NAMALWA (cell line): ENCODE measurements at regions not wholly inside any gene's neighbourhood (a gene's known extent, or its start where the extent isn't known, plus 50 kb on each side); places are given as distances from the start of the nearest gene placed in this dataset.

ENCODE experiments used
- DNase-seq: peaks from one replicate; pipeline ENCODE4 v3.0.0-alpha.2; 2015; ENCODE audit warnings: low spot score

DNA sequence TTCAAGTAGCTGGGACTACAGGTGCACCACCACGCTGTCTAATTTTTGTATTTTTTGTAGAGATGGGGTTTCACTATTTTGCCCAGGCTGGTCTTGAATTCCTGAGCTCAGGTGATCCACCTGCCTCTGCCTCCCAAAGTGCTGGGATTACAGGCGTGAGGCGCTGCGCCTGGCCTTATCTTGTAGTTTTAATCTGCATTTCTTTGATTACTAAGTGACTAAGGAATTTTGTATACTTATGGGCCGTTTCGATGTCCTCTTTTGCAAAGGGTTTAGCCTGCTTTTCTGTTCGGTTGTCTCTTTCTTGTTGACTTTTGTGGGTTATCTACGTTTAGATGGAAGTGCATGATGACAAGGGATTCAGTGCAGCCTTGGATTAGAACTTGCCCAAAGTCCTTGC lies 500.6 kb downstream of the QKI start:
- no peak for DNase-seq

DNA sequence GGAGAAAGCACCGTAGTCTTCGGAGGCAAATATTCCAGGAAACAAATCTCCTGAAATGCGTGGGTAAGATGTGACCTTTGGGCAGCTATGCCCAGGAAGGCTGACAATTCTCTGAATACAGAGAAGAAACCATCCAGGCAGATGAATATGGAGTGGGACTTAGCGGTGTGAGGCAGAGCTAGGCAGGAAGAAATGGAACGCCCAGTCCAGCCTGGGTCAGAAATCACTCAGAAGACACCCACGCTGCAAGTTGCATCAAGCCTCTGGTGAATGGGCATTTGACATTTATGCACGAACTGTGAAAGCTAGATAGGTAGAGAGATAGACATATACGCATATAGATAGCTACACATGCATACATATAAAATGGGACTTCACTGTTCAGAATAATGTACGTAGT lies 498.5 kb downstream of the QKI start:
- no peak for DNase-seq

DNA sequence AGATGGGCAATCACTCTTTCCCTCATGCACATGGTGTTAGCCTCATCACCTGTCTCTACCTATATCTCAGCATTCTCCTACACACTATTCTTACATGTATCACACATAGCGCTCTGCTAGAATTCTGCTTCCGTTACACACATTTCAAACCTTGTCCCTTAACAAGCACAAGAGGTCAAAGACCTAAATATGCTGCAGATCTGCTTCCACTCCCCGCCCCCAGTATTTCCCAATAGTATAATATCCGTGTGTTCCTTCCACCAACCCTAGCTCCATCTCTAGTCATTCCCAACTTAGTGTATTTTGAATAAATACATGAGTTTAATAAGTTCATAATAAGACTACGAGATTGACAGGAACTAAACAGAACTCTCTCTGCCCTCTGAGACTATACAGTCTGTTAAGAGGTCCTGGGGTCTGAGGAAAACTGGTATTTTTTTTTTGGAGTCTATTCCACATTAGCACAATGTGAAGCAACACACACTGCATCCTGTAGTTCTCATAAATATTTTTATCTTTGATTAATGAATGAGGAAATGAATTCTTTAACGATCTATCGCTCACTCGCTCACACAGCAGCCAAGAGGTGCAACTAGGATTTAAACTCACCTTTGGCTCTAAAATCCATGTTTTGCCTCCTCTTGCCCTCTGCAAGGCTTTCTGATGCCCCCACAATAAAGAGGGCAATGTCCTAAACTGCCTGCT lies 491.6 kb downstream of the QKI start:
- DNase-seq, result no peak

DNA sequence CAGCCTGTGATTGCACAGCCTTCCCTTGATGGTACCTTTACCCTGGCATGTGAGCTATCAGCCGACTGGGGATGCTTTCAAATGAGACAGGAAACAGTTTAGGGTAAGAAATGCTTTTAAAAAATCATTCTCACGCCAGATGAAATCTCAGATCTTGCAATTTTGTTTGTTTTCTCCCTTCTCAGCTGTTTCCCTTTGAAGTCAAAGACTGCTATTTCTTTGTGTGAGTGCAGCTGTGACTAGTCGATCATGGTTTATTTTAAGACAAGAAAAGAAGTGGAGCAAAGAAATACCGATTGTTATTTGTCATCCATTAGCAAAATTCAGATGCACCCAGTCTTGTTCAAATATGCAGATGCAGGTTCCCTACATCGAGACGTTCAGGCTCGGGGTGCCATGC lies 489.7 kb downstream of the QKI start:
- DNase-seq, result no peak

DNA sequence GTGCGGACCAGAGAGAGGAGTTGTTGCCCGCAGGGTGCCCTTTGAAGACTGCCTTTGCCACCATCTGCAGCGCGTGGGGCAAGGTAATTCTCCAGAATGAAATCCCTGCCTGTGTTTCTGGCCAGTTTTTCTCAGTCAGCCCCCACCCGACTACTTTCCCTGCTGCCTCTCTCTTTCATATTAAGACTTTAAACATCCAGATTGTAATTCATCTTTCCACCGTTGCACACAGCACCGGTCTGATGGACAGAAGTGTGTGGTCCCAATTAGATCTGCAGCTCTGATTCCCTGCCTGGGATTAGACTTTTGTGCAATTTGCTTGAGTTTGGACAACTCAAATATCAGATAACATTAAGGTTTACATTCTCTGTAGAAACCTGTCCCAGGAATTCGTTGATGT lies 489.0 kb downstream of the QKI start:
- no peak for DNase-seq

DNA sequence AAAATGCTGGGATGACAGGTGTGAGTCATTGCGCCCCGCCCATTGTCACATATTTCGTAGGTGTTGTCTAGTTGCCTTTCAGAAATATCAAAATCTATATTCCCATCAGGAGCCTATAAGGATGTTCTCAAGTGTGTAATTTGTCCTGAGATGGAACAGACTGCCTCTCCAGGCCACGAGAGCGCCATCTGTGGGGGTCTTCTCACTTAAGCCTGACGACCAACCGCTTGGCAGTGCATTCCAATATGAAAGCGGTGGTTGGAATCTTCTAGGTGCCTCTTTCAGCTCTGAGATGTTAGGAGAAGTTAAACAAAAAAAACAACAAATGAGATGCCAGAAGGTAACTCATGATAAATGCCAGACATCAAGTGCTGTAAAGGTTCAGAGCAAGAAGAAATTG lies 488.5 kb downstream of the QKI start:
- DNase-seq, result no peak

DNA sequence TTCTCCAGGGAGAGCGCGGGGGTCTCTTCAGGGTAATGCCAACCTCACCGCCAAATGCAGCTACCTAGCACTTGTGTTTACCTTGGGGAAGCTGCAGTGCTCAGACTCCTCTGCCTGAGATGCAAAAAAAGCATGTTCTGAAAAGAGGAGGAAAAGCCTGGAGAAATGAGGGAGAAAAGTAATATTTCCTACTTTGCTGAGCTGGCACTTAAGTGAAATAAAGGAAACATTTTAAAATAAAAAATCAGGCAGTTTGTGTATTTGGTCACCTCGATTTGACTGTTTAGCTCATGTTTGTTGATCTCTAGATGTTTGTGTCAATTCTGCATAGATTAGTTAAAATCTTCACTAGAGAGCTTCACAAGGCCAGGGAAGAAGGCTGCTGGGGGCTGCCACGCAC lies 487.2 kb downstream of the QKI start:
- DNase-seq, result no peak

DNA sequence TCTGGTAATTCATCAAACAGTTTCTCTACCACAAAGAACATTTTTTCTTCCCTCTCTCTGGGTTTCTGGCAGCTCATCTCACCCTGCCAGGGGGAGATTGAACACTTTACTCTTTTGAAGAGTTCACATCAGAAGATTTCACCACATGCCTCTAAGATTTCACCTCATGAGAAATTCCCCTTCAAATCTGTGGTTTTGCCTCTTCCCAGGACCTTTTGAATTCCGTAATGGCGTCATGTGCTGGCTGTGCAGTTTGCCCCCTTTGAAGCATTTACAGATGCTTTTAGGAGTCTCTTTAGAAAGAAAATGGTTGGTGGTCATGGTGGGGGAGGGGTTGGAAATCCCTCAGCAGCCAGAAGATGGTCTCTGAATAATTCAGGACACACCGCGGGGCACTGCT lies 486.1 kb downstream of the QKI start:
- DNase-seq, result no peak

DNA sequence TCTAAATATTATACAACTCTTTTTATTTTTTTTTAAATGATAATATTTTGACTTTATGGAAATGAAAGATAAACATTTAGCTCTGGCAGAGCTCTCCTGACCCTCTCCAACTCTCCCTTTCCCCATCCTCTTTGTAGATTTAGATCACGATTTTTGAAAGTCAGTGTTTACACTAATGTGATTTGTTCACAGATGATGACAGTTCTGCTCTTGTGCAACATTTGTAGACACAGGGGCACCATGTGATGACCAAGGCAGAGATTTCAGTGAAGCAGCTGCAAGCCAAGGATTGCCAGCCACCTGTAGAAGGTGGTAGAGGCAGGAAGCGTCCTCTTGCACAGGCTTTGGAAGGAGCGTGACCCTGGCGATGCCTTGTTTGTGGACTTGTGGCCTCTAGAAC lies 483.2 kb downstream of the QKI start:
- DNase-seq, result no peak

DNA sequence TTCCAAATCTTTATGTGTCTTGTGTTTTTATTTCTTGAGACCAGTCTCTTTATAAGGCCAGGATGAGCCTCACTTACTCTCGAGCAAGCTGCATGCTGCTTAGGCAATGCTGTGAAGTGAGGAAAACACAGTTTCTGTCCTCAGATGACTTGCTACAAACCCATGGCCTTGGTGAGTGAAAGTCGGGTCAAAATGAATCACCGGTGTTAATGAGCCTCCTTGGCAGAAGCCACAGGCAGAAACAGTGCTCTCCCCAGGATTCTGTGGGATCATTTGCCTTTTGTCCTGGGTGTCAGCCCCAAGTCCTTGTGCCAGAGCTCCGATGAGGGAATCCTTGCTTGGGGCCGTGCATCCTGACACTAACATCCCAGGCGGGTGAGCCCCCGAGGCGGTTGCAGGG lies 482.5 kb downstream of the QKI start:
- DNase-seq, result no peak

DNA sequence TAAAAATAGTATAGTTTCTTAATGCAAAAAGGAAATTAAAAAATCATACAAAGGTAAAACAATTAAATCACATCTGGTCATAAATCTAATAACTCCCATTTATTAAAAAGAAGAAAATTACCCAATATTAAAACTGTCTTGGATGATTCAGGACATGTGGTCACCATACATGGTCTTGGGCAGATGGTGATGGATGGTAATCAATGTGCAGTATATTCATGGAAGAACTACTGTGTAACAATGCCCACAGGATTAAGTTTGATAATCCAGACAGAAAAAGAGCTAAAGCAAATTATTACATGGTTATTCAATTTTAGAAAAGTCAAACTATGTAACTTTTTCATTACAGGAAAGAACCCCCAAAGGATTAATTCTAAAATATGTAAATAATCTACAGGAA lies 480.6 kb downstream of the QKI start:
- no peak for DNase-seq

DNA sequence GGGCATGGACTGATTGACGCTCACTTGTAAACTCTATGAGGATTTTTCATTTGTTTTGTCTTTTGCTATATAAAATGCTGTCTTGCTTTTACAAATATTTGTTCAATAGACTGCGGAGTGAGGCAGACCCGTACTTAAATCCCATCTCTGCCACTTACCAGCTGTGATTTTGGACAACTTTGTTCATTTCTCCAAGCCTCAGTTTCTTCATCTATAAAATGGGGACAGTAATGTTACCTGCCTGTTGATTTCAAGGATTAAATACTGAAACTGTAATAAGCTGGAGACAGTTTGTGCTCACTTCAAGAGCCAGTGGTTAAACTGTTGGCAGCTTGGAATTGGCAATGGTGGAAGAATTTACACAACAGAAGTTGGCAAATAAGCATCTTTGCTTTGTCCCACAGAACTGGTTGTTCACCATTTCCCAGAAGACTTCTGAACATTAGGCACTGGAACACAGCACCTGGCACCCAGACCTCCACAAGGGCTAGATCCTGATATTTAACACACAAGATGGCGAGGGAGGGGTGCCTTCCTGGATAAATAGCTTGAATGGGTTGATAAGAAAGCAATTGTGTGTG lies 479.2 kb downstream of the QKI start:
- DNase-seq, result no peak

DNA sequence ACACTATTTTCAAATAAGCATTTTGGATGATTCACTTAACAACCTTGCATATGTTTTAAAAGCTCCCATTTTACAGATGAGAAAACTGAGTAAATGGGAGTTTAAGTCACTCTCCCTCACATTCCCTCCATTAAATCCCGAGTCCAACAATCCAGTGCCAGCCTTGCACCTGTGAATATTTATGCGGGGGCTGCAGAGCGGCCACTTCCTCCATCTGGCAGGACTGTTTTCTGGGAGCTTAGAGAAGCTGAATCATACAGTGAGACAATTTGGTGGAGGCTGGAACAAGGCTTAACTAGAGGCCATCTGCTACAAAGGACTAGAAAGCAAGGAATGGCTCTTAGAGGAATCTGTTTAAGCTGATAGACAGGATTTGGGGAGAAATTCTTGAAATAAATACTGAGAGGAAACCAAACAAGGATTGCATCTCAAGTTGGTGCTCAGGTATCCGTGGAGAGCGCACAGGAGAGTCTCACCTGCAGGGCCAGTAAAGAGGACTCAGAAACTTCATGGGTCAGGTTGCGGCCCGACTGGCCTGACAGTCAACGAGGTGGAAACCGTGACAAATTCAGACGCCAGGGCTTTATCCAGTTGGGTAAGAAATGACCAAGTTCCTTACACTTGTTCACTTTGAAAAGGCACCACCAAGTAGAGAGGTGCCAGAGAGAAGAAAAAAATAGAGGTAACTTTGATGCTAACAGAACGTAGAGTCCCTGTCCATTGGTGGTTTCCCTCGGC lies 478.5 kb downstream of the QKI start:
- no peak for DNase-seq

DNA sequence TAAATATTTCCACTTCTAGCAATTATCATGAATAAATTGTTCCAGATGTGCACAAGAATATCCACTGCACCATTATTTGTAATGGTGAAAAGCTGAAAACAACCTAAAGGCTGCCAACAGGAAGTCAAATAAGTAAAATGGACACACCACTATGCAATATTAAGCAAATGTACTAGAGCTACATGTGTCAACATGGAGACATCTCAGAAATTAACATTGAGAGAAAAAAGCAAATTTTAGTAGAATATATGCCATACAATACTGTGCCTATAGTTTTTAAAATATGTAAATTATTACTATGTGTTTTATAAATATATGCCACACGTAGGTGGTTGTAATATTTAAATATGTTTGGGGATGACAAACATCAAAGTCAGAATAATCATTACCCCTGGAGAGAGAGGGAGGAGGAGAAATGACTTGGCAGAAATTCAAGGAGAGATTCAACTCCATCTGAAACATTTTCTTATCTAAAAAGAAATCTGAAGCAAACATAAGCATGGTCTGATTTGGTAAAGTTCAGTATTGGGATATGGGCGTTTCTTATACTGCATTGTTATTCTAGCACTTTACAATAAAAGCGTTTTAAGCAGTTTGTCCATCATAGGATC lies 475.5 kb downstream of the QKI start:
- no peak for DNase-seq

DNA sequence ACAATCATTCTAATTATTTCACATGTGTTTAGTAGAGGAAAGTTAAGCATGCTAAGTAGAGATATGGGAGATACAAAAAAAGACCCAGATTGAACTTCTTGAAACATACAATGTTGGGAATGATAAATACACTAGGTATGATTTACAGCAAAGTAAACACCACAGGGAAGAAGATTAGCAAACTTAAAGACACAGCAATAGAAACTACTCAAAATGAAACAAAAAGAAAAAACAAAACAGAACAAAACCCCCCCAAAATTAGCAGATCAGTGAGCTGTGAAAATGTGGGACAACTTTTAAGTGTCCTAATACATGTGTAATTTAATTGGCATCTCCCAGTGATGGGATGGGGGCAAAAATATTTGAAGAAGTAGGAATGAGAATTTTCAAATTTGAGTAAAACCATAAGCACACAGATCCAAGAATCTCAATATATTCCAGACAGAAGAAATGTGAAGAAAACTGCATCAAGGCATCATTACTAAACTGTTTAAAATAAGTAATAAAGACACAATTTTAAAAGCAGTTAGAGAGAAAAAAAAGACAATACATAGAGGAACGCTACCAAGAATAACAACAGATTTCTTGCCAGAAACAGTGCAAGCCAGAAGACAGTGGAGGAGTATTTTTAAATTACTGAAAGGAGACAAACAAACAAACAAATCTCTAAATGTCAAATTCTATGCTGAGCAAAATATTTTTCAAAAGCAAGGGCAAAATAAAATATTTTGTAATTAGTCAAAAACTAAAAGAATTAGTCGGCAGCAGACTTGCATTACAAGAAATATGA lies 473.7 kb downstream of the QKI start:
- no peak for DNase-seq

DNA sequence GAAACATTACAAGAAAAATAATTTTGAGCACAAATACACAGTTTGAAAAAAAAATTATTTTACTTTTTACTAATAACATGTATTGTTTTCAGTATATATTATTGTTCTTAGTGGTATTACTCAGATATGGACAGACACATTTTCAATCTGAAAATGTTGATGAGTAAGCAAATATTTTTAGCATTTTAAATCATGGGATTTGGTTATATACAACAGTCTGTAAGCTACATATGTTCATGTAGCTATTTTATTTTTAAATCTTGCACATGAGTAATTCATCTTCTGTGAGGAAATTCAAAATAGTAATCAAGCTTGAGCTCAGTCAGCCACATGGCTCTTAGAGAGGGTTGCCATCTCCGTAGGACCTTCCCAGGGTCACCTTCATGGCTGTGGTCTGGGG lies 471.9 kb downstream of the QKI start:
- DNase-seq, result no peak

DNA sequence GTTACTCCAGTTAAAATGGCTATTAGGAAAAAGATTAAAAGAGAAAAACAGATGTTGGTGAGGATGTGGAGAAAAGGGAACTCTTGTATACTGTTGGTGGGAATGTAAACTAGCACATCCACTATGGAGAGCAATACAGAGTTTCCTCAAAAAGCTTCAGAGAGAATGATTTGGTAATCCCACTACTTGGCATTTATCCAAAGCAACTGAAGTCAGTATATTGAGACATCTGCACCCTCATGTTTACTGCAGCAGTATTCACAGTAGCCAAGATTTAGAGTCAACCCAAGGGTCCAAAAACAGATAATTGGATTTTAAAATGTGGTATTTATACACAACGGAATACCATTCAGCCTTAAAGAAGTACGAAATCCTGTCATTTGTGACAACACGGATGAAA lies 469.5 kb downstream of the QKI start:
- peak; percentile 7 for DNase-seq

DNA sequence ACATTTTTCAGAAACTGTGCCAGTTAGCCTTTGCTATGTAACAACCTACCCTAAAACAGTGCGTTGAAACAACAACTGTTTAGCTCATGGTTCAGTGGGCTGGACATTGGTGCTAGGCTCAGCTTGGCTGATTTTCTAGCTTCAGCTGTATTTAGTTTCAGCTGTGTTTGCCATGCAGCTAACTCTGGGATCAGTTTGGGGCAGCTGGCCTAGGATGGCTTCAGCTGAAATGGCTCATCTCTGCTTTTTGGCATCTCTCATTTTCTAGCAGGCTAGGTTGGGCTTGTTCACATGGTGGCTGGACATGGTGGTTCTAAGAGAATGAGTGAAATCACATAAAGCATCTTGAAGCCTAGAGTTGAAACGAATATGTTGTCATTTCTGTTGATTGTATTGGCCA lies 464.2 kb downstream of the QKI start:
- no peak for DNase-seq

DNA sequence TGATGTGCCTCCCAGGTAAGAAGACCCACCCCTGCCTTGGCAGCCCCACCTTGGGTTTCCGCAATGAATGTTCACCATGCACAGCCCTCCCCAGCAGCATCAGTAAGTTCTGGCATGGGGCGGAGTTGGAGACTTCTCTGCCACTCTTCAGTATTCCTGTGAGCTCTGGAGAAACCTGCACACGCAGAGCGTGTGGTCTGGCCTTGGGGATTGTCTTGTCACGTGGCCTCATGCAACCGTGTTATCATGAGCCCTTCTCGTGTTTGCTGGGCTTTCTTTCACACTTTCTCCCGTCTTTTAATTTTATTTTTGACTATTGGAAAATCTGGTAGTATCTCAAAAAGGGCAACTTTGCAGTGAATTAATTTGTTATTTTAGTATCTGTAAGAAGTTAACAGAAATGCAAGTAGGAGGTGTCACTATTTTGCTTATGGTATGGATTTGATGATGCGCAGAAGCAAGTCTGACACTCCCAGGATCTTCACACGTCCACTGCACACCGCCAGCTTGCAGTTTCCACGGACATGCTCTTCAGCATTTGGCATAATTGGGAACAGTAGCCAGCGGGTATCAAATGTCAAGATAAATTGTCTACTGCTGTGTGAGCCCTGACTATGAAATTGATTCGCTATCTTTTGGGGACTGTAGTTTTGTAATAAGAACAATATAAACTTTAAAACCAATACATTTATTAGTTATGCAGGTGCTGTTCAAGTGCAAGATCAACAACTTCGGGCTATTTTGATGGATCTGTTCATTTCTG lies 463.5 kb downstream of the QKI start:
- DNase-seq, result no peak

DNA sequence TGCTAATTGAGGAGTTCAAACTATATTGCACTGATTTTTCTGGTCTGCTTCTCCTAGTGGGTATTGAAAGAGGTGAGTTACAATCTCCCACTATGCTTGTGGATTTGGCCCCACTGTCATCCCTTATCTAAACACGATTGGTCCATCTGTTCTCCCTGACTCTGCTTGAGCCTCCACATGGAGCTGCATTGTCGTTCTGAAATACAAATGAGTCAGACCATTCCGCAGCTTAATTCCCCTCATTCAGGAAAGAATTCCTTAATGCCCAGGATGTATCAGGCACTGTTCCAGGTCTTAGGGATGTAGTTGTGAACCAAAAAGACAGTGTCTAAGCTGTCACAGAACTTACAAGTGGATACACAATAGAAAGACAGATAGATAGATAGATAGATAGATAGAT lies 461.9 kb downstream of the QKI start:
- DNase-seq, result no peak

DNA sequence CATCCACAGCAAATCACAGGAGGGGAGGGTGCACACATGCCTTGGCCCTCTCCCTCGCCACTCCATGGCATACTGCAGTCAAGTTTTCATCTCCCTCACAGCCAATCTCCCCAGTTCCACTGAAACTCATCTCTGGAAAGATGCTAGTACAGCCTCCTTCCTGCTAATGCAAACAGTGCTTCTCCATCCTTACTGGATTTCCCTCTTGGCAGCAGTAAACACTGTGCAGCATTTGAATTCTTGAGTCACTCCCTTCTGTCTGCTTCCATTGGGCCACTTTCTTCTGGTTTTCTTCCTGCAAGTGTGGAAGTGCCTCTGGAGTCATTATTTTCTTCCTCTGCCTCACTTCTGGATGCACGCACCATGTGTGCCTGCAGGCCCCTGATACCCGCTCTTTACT lies 460.3 kb downstream of the QKI start:
- no peak for DNase-seq

DNA sequence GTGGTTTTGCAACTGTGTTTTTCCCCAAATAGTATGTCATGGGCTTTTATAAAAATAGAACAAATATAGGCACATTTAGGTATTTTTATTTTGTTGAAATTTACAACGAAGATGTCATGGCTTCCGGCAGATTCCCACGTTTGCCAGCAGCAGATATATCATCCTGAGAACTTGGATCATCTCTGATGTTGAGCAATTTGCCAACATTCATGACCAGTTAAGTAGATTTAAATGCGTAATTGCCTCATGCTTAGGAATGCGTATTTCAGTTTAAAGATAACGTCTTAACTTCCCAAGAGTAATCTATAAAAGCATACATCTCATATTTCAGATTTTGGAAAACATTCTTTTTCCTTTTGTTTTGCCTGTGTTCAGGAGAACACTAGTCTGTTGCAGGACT lies 457.8 kb downstream of the QKI start:
- DNase-seq, result no peak
